ENCODE measurements at regions not wholly inside any gene's neighbourhood (a gene's known extent, or its start where the extent isn't known, plus 50 kb on each side); places are given as distances from the start of the nearest gene placed in this dataset.

GRCh38 chr3:194067949-194068362, 68.0 kb upstream of the HES1 start:
- no peak for DNase-seq (ENCODE audit: low read depth)

GRCh38 chr3:194069421-194070219, 66.3 kb upstream of the HES1 start:
- DNase-seq (ENCODE audit: low read depth), result no peak

DNA sequence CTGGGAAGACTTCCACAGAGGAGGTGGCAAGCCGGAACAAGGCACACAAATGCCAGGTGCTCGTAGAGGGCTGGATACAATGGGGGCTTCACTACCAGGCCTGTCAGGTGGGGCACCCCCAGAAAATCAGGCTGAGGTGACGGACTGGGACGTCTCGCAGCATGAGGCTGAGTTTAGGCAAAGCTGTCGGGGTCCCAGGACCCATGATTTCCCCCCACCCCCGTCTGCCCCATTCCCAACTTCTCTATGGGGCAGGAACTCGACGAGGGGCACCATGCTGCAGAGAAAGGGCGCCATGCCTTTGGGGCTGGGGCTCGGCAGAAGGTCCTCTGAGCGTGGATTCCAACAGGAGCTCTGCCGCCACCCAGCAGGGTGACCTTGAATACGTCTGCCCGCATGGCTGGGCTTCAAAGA, 65.7 kb upstream of the HES1 start:
- no peak for DNase-seq (ENCODE audit: low read depth)

DNA sequence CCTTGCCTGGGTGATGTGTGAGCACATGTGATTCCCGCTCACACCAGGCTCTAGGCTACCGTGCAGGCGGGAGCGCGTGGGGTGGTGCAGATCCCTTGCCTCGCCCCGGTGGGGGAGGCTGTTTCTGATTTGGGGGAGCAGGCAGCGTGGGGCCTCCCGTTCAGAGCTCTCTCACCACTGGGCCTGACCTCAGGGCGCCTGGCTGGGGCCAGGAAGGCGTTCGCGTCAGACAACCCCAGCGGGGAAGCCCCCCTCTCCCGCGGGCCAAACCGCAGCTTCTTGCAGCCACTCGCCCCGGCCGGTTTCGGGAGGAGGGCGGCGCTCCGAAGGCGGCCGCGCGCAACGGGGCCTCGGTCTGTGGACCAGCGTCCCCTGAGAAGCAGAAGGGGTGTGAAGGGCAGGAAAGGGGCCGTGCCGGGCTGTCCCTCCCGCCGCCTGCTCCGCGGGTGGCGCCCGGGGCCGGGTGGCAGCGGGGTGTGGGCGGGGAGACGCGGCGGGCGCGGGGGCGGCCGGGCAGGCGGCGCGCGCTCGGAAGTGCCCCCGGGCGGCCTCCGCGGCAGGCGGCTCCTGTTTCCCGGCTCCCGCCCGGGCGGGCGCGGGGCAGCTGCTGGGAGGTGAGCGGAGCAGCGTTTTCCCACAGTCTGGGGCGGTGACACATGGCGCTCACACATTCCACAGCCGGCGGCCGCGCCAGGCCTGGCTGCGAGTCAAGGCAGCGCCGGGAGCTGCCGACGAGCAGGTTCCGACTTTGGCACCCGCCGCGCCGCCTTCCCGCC, 65.1 kb upstream of the HES1 start:
- peak; percentile 20 for DNase-seq (ENCODE audit: low read depth)

GRCh38 chr3:194072097-194072428, 63.9 kb upstream of the HES1 start:
- no peak for DNase-seq (ENCODE audit: low read depth)

DNA sequence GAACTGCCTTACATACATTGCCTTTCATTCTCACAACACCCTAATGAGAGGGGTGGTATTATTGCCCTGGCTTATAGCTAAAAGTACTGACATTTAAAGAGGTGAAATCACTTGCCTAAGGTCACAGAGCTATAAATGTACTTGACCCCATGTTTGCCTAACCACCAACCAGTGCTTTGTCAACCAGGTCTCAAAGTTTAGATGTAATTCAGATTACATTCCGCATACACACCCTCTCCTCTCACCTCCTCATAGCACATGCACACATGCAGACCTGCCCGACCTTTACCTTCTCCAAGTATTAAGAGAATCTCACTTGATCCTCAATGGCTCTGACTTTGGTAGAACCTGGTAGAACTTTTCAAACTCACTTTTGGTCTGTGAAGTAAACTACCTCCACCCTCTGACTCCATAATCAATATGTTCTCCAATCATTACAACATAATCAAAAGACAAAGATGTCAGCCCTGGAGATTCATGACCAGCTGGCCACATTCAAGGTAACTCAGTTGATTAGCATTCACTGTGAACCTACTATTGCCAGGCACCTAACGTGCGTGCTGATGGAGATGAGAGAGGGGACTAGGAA, 63.2 kb upstream of the HES1 start:
- no peak for DNase-seq (ENCODE audit: low read depth)

- DNase-seq (ENCODE audit: low read depth), result no peak
Measured at GRCh38 chr3:194073926-194074325, 62.0 kb upstream of the HES1 start.

GRCh38 chr3:194075088-194075615, 60.8 kb upstream of the HES1 start:
- DNase-seq (ENCODE audit: low read depth), result no peak

GRCh38 chr3:194075802-194076460, 60.0 kb upstream of the HES1 start:
- DNase-seq (ENCODE audit: low read depth), result no peak

GRCh38 chr3:194076475-194076874, 59.5 kb upstream of the HES1 start:
- no peak for DNase-seq (ENCODE audit: low read depth)

DNA sequence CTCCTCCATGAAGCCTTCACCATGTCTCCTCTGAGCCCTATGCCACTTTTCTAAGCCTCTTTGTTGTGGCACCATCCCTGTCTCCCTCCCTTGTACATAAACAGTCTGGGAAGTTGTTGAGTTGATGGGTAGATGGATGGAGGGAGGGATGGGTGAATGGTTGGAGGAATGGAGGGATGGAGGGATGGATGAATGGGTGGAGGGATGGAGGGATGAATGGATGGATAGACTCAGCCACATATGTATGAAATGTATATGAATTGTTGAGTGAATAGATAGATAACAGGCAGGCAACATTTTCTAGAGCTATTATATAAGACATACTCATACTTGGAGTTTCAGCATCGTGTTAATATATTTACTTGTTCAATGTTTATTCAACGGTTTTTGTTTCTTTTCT, 58.3 kb upstream of the HES1 start:
- no peak for DNase-seq (ENCODE audit: low read depth)

- no peak for DNase-seq (ENCODE audit: low read depth)
Measured at GRCh38 chr3:194078045-194078821, 57.7 kb upstream of the HES1 start.

GRCh38 chr3:194079702-194080172, 56.2 kb upstream of the HES1 start:
- no peak for DNase-seq (ENCODE audit: low read depth)

- DNase-seq (ENCODE audit: low read depth), result no peak
Measured at GRCh38 chr3:194080436-194080835, 55.5 kb upstream of the HES1 start.

DNA sequence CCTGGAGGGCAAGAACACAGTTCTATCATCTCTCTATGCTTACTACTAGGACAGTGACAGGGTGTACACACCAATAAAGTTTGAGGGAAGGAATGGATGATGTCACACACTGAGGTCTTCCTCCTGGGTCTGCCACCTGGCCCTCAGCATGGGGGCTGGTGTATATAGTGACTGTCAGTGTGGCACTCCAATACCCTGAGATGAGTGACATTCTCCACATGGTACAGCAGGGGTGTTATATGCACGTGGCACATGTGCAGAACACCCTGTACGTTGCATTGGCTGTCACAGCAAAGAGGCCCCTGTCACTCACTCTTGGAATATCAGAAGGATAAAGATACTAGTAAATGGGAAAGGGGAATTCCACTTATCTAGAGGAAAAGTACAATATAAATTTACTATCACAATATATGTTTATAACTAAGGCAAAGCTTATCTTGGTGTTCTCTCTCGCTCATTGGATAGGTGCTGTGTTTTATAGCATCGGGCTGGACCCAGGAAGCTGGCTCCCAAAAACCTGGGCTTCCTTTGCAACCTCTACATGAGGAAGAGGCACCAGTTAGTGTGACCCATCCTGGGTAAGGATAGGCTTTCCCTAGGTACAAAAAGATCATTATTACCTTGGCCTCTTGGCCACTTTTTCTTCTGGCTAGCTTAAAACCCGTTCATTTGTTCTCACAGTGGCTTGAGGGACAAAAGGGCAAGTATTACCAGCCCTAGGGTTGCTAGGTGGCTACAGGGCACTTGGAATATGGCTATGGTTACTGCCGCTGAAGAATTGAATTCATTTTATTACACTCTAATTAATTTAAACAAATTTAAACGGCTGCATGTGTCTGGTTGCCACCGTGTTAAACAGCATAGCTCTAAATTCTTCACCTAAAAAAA, 54.8 kb upstream of the HES1 start:
- no peak for DNase-seq (ENCODE audit: low read depth)

- DNase-seq (ENCODE audit: low read depth), result no peak
Measured at GRCh38 chr3:194081826-194082225, 54.1 kb upstream of the HES1 start.

- no peak for DNase-seq (ENCODE audit: low read depth)
Measured at GRCh38 chr3:194082743-194083636, 53.0 kb upstream of the HES1 start.

DNA sequence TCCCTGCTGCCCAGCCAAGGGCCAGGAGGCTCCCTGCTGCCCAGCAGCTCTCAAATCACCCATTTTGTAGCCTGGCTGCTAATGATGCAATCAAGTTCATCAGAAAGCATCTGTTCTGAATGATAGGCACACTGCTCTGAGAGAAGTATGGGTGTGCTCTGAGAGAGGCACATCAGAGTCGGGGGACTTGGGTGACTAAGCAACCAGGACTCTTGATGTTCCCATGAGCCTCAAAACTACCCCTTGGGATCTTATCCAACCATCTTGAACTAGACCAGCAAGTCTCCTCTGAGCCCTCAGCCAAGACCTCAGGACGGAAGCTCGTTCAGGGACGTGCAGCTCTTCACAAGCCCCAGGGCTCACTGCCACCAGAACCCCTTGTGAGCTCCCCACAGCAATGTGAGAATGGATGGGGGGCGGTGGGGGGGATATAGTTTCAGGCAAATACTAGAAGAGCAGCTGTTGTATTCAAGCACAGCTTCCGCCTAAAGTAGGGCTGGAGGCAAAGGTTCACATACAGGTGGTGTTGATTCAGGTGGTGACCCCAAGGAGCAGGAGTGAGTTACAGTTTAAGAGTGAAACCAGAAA, 52.2 kb upstream of the HES1 start:
- DNase-seq (ENCODE audit: low read depth), result no peak

DNA sequence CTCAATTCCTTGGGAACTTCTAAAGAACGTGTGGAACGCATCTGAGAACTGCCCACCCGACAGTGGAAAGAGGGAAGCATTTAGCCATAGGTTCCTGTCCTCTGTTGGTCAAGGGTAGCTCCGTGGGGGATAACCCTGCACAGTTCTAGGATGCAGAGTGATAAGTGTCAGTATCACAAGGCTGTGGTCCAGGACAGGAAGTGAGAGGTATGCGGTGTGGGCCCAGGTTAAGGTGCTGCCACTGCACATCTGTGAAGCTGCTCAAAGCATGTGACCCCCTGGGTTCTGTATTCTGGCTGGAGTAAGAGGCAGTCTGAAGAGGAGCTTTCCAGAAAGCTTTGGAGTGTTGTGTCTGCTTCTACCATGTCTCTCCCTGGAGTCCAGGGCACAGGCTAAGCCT, 51.7 kb upstream of the HES1 start:
- DNase-seq (ENCODE audit: low read depth), result no peak

Measured in stimulated activated CD8-positive, alpha-beta memory T cell treated with anti-CD3 and anti-CD28 coated beads, Interleukin-15, amount 100 ng/mL, for 1 hour (primary cell).